Fibroblast of skin of left biceps (primary cell): ENCODE measurements at regions not wholly inside any gene's neighbourhood (a gene's known extent, or its start where the extent isn't known, plus 50 kb on each side); places are given as distances from the start of the nearest gene placed in this dataset.
A peak's percentile ranks its signal among the peaks of the same experiment; 100 is the strongest.
"Not testable (repeated sequence)": the region's sequence is repeated elsewhere in the genome, so short reads cannot be mapped to it uniquely, and the experiment has no call there.

ENCODE experiments used
- DNase-seq, 2 experiments: peaks; one replicate each; pipeline ENCODE4 v3.0.0-alpha.2; 2013; ENCODE audit warnings: low read depth in 2 of 2

DNA sequence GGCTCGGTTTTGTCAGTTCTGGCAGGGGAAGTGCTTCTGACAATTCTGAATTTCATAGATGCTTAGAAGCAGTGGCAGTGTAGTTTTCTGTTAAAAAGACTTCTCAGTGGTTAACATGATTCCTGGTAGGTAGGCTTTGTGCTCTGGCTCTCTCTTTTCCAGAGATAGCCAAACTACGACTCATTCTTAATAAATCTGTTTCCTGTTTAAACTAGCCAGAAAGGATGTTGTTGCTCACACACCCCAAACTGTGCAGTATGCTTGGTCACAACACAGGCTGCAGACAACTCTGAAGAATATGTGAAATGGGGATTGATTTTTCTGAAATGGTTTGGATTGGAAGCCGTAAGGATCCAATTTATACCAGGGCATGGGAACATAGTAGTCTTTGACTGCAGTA, 711.5 kb downstream of the PCDH17 start:
- peak in 1 of 2 experiments; percentile 7 for DNase-seq

DNA sequence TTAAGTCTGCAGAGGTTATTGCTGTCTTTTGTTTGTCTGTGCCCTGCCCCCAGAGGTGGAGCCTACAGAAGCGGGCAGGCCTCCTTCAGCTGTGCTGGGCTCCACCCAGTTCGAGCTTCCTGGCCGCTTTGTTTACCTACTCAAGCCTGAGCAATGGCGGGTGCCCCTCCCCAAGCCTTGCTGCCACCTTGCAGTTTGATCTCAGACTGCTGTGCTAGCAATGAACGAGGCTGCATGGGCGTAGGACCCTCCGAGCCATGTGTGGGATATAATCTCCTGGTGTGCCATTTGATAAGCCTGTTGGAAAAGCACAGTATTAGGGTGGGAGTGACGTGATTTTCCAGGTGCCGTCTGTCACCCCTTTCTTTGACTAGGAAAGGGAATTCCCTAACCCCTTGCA, 720.6 kb downstream of the PCDH17 start:
- not testable (repeated sequence) for DNase-seq

DNA sequence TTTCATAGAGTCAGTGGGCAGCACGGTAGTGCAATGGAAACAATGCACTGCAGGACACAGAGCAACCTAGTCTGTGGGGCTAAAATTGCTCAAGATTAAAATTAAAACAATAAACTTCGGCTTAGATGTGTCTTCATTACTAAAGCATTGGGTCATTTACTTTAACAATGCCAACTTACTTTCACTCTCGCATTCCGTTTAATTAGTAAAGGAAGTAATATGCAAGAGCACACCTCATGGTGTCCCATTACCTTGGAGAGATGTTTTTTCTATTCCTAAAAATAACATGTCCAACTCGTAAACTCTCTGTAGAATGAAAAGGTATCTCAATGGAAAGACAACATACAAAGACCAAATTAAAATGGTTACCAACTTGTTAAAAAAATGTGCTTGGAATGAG, 738.4 kb downstream of the PCDH17 start:
- no peak for DNase-seq

DNA sequence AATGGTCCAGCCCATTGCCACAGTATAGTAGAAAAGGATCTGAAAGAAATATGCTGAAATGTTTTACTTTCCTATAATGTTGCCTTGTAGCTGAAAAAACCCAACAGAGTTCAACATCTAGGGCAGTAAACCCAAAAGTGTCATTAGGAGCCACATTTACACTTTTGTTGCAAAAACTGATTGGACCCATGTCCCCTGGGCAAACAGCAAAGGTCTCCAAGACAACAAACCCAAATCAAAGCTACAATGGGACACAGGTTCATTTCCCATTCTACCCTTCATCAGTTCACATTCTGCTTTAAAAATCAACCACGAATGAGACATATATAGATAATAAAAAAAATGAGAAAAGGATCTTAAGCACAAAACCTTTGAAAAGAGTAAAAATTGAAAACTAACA, 744.8 kb downstream of the PCDH17 start:
- DNase-seq, result no peak

DNA sequence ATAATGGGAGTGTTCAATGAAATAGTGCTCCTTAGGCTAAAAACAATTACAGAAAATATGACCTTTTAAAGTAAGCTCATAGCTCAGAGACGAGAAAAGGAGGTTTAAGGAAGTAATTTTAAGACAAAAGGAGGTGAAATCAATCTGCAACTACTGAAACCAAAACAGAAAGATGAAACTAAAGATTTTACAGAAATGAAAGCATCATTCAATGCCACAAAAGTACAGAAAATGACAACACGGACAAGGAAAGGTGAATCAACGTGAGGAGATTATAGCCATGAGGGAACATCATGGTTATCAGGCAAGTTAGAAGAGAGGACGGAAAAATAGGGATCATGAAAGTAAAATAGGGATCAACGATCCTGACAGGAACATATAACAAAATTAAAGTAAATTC, 745.2 kb downstream of the PCDH17 start:
- no peak for DNase-seq

DNA sequence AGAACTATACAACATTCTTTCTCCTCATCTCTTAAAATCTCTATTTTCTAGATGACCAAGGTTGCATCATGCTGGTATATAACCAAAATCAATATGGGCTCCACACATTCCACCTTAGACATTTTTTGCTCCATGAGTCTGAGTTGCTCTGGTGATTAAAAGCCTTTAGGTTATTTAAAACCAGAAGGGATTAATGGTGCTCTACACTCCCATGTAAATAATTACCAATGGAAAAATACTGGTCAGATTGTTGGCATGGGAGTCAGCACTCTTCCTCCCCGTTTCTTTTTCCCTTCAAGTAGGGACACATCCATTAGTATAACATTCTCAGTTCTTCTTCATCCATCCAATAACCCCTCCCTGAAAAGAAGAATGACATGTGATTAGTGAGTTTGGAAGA, 747.7 kb downstream of the PCDH17 start:
- no peak for DNase-seq

DNA sequence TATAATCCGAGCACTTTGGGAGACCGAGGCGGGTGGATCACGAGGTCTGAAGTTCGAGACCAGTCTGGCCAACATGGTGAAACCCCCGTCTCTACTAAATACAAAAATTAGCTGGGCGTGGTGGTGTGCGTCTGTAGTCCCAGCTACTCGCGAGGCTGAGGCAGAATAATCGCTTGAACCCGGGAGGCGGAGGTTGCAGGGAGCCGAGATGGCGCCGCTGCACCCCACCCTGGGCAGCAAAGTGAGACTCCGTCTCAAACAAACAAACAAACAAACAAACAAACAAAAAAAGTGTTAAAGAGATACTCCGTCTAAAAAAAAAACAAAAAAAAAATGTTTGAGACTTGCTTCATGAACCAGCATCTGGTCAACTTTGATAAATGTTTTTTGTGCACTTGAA, 753.8 kb downstream of the PCDH17 start:
- not testable (repeated sequence) for DNase-seq

DNA sequence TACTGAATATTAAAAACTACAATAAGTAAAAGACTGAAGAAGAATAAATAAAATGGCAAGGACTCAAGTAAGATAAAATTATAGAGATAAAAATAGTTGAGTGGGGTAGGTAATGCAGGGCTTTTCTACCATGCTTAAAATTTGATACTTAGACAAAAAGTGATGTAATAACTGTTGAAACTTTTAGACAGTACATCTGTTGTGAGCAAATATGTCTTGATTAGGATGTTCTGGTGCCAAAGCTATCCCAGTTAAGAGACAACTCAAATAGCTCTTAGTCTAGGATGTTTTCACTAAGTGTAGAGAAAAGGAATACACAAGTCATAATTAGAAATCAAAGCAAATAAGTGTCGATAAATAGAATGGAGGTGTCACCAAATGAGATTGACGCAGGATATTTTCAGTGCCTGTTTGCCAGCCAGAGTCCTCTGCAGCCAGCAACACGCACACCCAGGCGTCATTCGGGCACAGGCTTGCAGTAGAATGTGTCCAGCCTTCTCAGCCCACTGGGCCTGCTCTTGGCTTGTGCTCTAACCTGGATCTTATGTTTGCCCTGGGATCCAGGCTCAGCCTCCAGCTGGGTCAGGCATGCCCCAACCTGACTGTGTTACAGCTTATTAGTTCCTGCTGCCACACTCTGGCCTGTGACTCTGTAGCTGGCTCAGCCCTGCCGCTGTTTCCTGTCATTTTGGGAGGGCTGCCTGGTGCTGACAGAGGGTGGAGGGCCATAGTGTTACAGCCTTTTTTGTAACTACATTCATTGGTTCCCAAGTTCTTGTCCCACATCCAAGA, 766.2 kb downstream of the PCDH17 start:
- DNase-seq, result no peak

DNA sequence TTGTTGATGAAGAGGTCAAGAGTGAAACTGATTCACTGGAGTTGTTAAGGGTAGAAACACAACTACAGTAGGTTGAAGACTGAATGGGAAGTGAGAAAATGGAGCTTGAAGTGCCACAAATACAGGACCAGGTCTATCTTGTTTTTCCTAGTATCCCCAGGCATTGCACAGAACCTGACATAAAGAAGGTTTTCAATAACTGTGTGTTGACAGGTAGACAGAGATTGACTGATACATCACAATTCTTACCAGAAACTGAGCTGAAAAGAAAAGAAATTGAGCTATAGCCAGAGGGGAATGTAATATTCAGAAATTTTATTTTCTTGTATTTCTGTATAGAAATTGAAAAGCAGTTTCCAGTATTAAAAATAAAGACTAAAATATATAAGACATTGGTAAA, 767.7 kb downstream of the PCDH17 start:
- DNase-seq, result no peak

DNA sequence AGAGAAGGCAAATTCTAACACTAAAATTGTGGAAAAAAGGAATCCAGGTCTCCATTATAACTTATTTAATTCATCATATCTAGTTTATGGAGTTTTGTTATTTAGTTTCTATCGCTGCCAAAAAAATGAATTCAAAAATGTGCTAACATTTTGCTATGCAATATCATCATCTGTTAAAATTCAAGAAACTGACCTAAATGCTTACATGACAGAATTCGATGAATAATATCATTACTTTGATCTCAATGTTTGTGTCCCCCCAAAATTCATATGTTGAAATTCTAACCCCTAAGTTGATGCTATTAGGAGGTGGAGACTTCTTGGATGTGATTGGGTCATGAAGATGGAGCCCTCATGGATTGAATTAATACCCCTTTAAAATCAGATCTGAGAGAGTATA, 775.0 kb downstream of the PCDH17 start:
- no peak for DNase-seq

DNA sequence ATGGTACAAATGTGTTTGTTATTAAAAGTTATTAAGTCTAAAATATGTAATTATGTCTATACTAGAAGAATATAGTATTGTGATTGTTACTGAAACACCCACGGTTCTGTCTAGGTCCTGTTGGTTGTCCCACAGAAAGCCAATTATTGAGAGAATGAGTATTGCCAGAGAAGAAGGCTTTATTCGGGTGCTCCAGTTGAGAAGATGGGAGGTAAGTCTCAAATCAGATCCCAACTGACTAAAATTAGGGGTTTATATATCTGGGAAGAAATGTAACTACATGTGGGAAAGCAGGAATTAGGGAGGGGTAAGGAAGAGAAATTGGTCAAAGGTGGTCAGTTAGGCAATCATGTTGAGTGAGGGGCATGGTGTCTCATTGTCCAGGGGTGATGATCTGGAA, 798.4 kb downstream of the PCDH17 start:
- DNase-seq, result no peak

DNA sequence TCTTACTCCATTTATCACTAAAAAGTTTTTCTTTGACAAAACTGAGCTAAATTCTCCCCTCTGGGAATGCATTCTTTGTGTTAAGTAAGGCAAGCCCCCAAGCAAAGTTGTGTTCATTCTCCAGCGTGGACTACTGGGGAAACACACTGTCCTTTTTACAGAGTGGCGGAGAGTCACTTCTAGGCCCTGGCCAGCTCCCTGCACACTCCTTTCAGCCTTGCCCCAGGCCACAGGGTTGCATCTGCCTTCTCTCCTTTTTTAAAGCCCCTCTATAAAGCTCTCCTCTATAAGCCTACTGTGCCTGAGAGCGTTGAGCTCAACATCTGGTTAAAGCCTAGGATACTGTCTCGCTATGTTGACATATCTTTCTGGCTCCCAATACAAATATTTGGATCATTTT, 803.4 kb downstream of the PCDH17 start:
- DNase-seq, result no peak

DNA sequence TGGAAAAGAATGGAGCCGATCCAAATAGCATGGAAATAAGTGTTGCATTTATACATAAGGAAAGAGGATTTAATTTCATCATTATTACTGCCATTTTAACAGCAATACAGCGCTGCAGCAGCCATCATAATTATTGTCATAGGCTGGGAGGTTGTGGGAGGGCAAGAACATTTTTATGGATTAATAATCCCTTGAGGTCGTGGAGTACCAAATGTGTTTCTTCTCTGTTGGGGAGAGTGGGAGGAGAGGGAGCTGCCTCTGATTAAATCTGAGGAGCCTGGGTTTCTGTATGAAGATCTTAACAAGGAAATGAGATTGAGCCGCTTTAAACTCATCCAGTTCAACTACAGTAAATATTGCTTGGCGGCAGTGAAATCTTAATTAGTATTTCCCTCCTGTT, 805.9 kb downstream of the PCDH17 start:
- no peak for DNase-seq

DNA sequence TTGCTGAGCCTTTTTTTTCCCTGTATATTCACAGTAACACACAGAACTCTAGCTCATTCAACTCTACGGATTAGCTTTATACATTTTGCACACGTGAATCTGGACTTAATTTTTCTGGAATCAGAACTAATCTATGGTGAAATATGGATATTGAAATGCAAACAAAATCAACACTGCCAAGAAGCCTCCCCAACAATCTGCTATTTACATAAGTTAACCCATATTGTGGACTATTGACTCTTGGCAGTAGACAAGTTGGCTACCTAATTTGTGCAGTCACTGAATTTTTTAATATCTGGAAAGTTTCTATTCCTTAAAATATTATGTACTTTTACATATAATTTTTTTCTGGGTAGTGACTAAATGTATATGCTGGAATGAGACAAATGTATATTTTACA, 815.4 kb downstream of the PCDH17 start:
- no peak for DNase-seq

DNA sequence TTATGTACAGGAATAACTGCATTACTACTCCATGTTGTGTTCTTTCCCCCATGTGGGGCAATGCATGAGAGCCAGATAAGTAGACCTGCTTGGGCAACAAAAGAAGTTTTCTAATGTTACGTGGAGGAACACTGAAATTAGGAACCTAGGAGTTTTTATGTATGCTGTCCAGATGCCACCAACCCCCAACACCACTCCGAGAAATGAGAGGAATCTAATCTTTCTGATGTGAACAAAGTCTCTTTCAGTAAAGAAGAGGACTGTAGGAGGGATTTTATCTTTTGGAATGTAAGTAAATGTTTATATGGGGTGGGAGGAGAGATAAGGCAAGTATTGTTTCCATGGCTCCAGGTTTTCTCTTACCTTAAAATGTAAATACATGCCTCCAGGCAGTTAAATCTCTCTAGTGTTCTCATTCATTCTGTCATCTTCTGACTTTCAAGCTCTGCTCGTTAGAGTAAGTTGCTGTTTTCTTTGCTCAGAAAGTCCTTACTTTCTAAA, 820.6 kb downstream of the PCDH17 start:
- no peak for DNase-seq

DNA sequence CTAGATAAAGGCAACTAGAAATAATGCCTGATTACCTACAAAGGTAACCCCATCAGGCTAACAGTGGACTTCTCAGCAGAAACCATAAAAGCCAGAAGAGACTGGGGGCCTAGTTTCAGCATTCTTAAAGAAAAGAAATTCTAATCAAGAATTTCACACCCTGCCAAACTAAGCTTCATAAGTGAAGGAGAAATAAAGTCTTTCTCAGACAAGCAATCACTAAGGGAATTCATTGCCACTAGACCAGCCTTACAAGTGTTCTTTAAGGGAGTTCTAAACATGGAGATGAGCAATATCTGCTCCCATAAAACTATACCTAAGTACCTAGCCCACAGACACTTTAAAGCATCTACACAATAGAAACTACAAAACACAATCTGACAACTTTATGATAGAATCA, 823.5 kb downstream of the PCDH17 start:
- no peak for DNase-seq

DNA sequence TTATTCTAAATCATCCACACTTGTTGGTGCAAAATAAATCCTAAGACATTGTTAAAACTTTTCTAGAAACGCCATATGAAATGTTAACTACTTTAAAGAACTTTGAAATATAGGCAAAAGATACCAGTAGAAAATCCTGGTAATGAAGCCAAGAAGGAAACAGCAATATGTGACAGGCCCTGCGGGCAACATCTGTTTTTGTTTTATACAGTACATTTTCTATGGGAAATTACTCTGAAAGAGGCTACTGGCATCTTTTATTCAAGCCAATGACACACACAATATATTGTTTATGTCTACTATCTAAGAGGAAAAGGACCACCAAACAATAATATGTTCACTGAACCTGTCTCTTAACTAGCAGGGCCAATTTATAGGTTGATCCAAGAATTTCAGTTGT, 829.7 kb downstream of the PCDH17 start:
- no peak for DNase-seq

DNA sequence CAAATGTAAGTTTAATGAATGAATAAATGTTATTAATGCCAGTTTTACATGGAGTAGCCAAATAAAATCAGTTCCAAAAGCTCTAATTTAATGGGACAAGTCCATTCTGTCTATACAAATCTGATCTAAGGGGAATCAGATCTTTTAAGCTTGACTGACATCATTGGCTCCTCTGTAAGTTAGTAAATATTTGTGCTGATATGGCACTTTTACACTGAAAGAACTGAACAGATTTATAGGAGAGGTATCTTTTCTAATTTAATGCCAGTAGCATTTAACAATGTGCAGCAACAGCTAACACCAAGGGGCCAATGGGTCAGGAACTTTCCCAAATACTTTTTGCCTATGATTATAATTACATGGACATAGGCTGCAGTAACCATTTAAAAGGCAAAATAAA, 832.3 kb downstream of the PCDH17 start:
- DNase-seq, result no peak

DNA sequence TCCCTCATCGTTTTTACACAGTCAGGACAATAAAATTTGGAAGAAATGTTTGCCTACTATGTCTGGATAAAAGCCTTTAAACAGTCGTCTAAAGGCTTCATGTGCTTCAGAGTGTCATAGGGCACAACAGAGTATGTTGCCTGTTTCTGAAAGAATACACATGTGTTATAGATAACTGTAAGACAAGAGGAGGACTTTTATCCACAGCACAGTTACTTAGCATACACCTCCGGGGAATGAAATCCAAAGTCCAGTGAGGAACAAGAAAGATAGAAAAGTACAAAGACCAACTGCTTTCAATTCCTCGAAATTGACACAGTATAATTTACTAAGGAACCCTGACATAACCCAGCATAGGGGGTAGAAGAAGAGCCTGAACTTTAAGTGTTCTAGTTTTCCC, 835.6 kb downstream of the PCDH17 start:
- DNase-seq, result no peak

DNA sequence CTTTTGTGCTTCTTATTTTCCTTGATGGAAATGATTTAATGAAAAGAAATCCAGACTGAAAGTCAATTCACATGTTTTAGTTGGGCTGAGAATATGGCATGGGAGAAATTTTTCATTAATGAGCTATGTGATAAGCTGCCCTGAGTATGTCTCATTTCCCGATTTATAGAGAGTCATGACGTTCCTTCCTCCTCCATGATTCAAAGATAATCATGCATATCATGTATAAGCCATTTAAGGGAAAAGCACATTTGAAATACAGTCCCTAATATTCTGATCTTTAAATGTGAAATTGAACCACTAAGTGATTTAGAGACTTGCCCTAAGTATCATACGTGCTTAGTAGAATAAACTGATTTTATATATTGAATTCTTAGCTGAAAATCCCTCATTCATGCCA, 840.9 kb downstream of the PCDH17 start:
- DNase-seq, result no peak

DNA sequence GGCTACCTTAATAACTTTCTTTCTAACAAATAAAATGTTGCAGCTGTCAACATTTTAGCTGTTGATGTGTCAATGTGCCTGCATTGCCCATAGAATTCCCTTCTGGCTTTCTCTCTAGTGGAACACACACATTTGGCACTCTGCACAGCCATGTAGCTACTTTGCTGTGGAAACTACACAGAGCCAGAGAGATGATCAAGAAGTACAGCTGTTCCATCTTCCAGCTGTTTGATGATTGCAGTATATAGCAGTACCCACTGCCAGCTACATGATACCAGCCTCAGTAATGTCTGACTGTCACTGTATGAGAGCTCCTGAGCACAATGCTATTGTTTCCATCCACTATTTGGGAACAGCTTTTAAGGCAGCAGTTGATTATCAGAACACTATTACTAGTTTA, 843.0 kb downstream of the PCDH17 start:
- DNase-seq, result no peak

DNA sequence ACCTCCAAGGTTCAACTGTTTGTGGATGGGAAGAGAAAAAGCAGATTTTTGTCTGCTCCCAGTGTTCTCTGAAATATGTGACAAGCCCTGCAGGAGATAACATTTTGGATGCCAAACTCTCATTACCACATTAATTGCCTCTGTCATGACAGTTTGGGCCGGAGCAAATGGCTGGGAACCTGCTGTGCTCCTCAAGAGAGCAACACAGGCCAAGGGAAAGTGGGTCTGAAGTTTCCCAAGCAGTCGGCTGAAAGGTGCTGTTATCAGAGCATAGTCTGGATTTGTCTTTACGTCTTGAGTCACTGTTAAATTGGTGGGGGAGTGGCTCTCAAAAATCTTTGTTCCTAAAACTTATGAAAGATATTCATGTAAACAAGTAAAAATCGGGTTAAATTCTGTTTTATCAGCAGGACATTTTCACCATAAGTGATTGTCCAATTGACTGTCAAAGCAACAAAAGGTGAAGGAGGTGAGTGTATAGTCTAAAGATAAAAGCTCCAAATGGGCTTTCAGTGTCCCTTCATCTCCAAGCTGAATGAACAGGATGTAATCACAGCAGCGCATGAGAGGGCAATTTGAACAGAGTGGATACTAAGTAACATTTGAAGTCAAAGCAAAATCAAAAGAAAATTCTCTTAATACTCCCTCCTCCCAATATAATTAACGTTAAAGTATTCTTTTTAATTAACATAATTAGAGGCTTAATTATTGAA, 844.8 kb downstream of the PCDH17 start:
- no peak for DNase-seq

DNA sequence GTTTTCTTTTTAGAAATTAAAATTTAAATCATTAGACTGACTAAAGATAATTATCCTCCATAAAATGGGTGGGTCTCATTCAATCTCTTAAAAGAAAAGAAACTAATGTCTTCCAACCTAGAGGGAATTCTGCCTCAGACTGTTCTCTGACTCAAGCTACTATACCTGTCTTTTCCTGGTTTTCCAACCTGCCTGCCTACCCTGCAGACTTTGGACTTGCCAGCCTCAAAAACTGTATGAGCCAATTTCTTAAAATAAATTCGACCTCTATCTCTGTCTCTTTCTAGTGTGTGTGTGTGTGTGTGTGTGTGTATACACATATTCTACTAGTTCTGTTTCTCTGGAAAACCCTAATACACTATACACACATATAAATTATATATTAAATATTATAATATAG, 847.3 kb downstream of the PCDH17 start:
- DNase-seq, result no peak
